H1 (cell line): ENCODE measurements at regions not wholly inside any gene's neighbourhood (a gene's known extent, or its start where the extent isn't known, plus 50 kb on each side); places are given as distances from the start of the nearest gene placed in this dataset.
A peak's percentile ranks its signal among the peaks of the same experiment; 100 is the strongest.

Source experiments
- CTCF ChIA-PET: fragments of 300-600 bp; sonication (Branson Sonifier 250); formaldehyde crosslinking; loops from one replicate; lab custom pipeline; 2021; ENCODE audit not compliant: partially characterized antibody; lab: Charles Lee
- POLR2A ChIA-PET: fragments of 300-600 bp; sonication (Branson Sonifier 250); formaldehyde crosslinking; loops from one replicate; lab custom pipeline; 2021; ENCODE audit warnings: inconsistent platforms; ENCODE audit not compliant: partially characterized antibody; lab: Charles Lee
- DNase-seq, 2 experiments: peaks; one replicate each; pipeline versions ENCODE4 v3.0.0 to v3.0.0-alpha.2; 2010 to 2022; ENCODE audit warnings: low spot score in 2 of 2, low read depth in 1 of 2, mixed read lengths in 1 of 2
- FAIRE-seq: peaks from 2 replicates; lab custom pipeline; 2011; peaks lifted over from hg19 to GRCh38; lab: Jason Lieb, UNC
- H2AFZ ChIP-seq: 2 replicates; pipeline ENCODE4 v1.8.1; 2012; ENCODE audit warnings: low read length, inconsistent platforms
- H2AK5ac ChIP-seq: 2 replicates; pipeline ENCODE4 v1.6.1; 2013; ENCODE audit warnings: low read depth, low read length
- H2BK120ac ChIP-seq: replicated peaks from 2 replicates; pipeline ENCODE3; 2013; ENCODE audit warnings: low read depth, low read length, inconsistent platforms
- H2BK12ac ChIP-seq: 2 replicates; pipeline ENCODE4 v1.6.1; 2013; ENCODE audit warnings: low read depth, low read length
- H2BK15ac ChIP-seq: 2 replicates; pipeline ENCODE4 v1.6.1; 2013; ENCODE audit warnings: low read length
- H2BK20ac ChIP-seq: 2 replicates; pipeline ENCODE4 v1.6.1; 2013; ENCODE audit warnings: low read length
- H2BK5ac ChIP-seq: 2 replicates; pipeline ENCODE4 v1.6.1; 2013; ENCODE audit warnings: low read depth, low read length
- H3K14ac ChIP-seq: 2 replicates; pipeline ENCODE4 v1.6.1; 2013; ENCODE audit warnings: inconsistent platforms; ENCODE audit not compliant: insufficient read length
- H3K18ac ChIP-seq: 2 replicates; pipeline ENCODE4 v1.6.1; 2013; ENCODE audit warnings: low read length; ENCODE audit errors: extremely low read depth
- H3K23ac ChIP-seq: 2 replicates; pipeline ENCODE4 v1.6.1; 2013; ENCODE audit warnings: inconsistent platforms; ENCODE audit not compliant: insufficient read length
- H3K23me2 ChIP-seq: 2 replicates; pipeline ENCODE4 v1.6.1; 2013; ENCODE audit warnings: low read depth, low read length
- H3K27ac ChIP-seq: 2 replicates; pipeline ENCODE4 v1.6.1; 2011; ENCODE audit warnings: low read depth, low read length, inconsistent platforms
- H3K27me3 ChIP-seq, 4 experiments: replicated peaks in 1 of 4; 1 replicate in 1 of 4; 2 replicates in 3 of 4; pipeline versions ENCODE4 v1.6.1 to v1.8.1; 2011 to 2013; ENCODE audit warnings: low read length in 3 of 4, mild to moderate bottlenecking in 3 of 4, inconsistent platforms in 2 of 4, mixed read lengths in 2 of 4, moderate library complexity in 1 of 4; ENCODE audit not compliant: control insufficient read depth in 3 of 4, insufficient read depth in 3 of 4; ENCODE audit errors: extremely low read depth in 1 of 4
- H3K36me3 ChIP-seq, 4 experiments: 2 replicates each; pipeline versions ENCODE4 v1.6.1 to v1.8.1; 2011 to 2013; ENCODE audit warnings: mild to moderate bottlenecking in 4 of 4, low read length in 3 of 4, moderate library complexity in 2 of 4, control low read depth in 1 of 4, inconsistent platforms in 1 of 4; ENCODE audit not compliant: insufficient read depth in 4 of 4, control insufficient read depth in 2 of 4
- H3K4ac ChIP-seq: replicated peaks from 2 replicates; pipeline ENCODE3; 2013; ENCODE audit warnings: low read length, low read depth, mixed read lengths, inconsistent platforms; ENCODE audit not compliant: insufficient read length
- H3K4me1 ChIP-seq, 4 experiments: replicated peaks in 1 of 4; 1 replicate in 1 of 4; 2 replicates in 3 of 4; pipeline versions ENCODE4 v1.6.1 to v1.8.1; 2011 to 2013; ENCODE audit warnings: low read length in 3 of 4, inconsistent platforms in 2 of 4, mixed read lengths in 1 of 4; ENCODE audit not compliant: insufficient read depth in 4 of 4, control insufficient read depth in 3 of 4
- H3K4me2 ChIP-seq, 2 experiments: 2 replicates each; pipeline versions ENCODE4 v1.6.1 to v1.8.1; 2011 to 2013; ENCODE audit warnings: low read depth in 2 of 2, low read length in 2 of 2, control low read depth in 1 of 2, inconsistent platforms in 1 of 2, mild to moderate bottlenecking in 1 of 2; ENCODE audit not compliant: insufficient read depth in 1 of 2
- H3K4me3 ChIP-seq, 4 experiments: fragments of 200-600, 300-600 bp in 1 of 4; sonication (generic), shearing (Covaris generic), sonication (Bioruptor Twin) in 1 of 4; 2 replicates each; pipeline versions ENCODE4 v1.5.1 to v1.8.1; 2011 to 2016; ENCODE audit warnings: low read length in 4 of 4, low read depth in 3 of 4, control low read depth in 2 of 4, inconsistent platforms in 2 of 4, mild to moderate bottlenecking in 2 of 4, mixed read lengths in 1 of 4, moderate library complexity in 1 of 4; ENCODE audit not compliant: insufficient read depth in 2 of 4; ENCODE audit errors: extremely low read depth in 1 of 4
- H3K56ac ChIP-seq: replicated peaks from 2 replicates; pipeline ENCODE3; 2013; ENCODE audit warnings: low read depth, mild to moderate bottlenecking, mixed read lengths, low read length, inconsistent platforms; ENCODE audit not compliant: insufficient read length
- H3K79me1 ChIP-seq: 2 replicates; pipeline ENCODE4 v1.6.1; 2013; ENCODE audit warnings: low read depth, low read length, control low read depth
- H3K79me2 ChIP-seq, 2 experiments: 2 replicates each; pipeline versions ENCODE4 v1.6.1 to v1.8.1; 2012 to 2013; ENCODE audit warnings: low read length in 2 of 2, mild to moderate bottlenecking in 2 of 2, inconsistent platforms in 1 of 2; ENCODE audit not compliant: insufficient read depth in 2 of 2, control insufficient read depth in 1 of 2
- H3K9ac ChIP-seq, 4 experiments: replicated peaks in 1 of 4; 1 replicate in 1 of 4; 2 replicates in 3 of 4; pipeline versions ENCODE4 v1.6.1 to v1.8.1; 2011 to 2013; ENCODE audit warnings: low read depth in 3 of 4, low read length in 3 of 4, control low read depth in 2 of 4, mild to moderate bottlenecking in 2 of 4, moderate library complexity in 2 of 4, inconsistent platforms in 1 of 4; ENCODE audit errors: extremely low read depth in 1 of 4
- H3K9me3 ChIP-seq, 2 experiments: 2 replicates each; pipeline versions ENCODE4 v1.6.1 to v1.8.1; 2012 to 2013; ENCODE audit warnings: mild to moderate bottlenecking in 2 of 2, moderate library complexity in 2 of 2, control low read depth in 1 of 2, inconsistent platforms in 1 of 2, low read depth in 1 of 2, low read length in 1 of 2, mixed read lengths in 1 of 2; ENCODE audit not compliant: insufficient read depth in 2 of 2
- H4K20me1 ChIP-seq, 2 experiments: replicated peaks in 1 of 2; 2 replicates each; pipeline versions ENCODE3 to v1.8.1; 2011 to 2013; ENCODE audit warnings: inconsistent platforms in 2 of 2, low read length in 2 of 2, mild to moderate bottlenecking in 1 of 2; ENCODE audit not compliant: insufficient read depth in 2 of 2, control insufficient read depth in 1 of 2
- H4K5ac ChIP-seq: 2 replicates; pipeline ENCODE4 v1.6.1; 2013; ENCODE audit warnings: low read length, low read depth, mixed read lengths, inconsistent platforms; ENCODE audit not compliant: insufficient read length
- H4K8ac ChIP-seq: 2 replicates; pipeline ENCODE4 v1.8.0; 2013; ENCODE audit warnings: mild to moderate bottlenecking, moderate library complexity, low read length, inconsistent platforms; ENCODE audit not compliant: insufficient read depth; ENCODE audit errors: extremely low read depth
- H4K91ac ChIP-seq: replicated peaks from 2 replicates; pipeline ENCODE3; 2013; ENCODE audit warnings: low read length, mixed read lengths, inconsistent platforms; ENCODE audit not compliant: insufficient read length
- BACH1 ChIP-seq: IDR thresholded peaks from 2 replicates; pipeline ENCODE4 v1.6.1; 2012; ENCODE audit warnings: low read length, improper control_type of control experiment
- EP300 ChIP-seq, 2 experiments: IDR thresholded peaks; 1 replicate in 1 of 2; 2 replicates in 1 of 2; pipeline ENCODE4 v1.6.1; 2011 to 2012; ENCODE audit warnings: low read depth in 2 of 2, low read length in 2 of 2, mild to moderate bottlenecking in 2 of 2, borderline replicate concordance in 1 of 2, inconsistent platforms in 1 of 2, moderate library complexity in 1 of 2
- HDAC2 ChIP-seq, 2 experiments: fragments of 300-600 bp in 1 of 2; sonication (generic) in 1 of 2; IDR thresholded peaks; 2 replicates each; pipeline ENCODE4 v1.6.1; 2011 to 2012; ENCODE audit warnings: low read depth in 2 of 2, low read length in 2 of 2, mild to moderate bottlenecking in 2 of 2, moderate library complexity in 2 of 2, borderline replicate concordance in 1 of 2, inconsistent platforms in 1 of 2
- JUN ChIP-seq: IDR thresholded peaks from 2 replicates; pipeline ENCODE4 v1.6.1; 2011; ENCODE audit warnings: low read depth, mild to moderate bottlenecking, improper control_type of control experiment, low read length
- MAFK ChIP-seq: IDR thresholded peaks from 2 replicates; pipeline ENCODE4 v1.6.1; 2012; ENCODE audit warnings: low read depth, mild to moderate bottlenecking, improper control_type of control experiment, low read length
- SP4 ChIP-seq: IDR thresholded peaks from 2 replicates; pipeline ENCODE4 v1.6.1; 2012; ENCODE audit warnings: low read length, inconsistent platforms
- WGBS, 2 experiments: shearing (Covaris generic) in 1 of 2; methylation state at CpG; one replicate each; pipeline versions ENCODE4 v1.1.6 to v1.1.7; 2013 to 2015; ENCODE audit warnings: low lambda C conversion rate in 2 of 2, mixed read lengths in 2 of 2, inconsistent platforms in 1 of 2, low coverage in 1 of 2, missing lambda C conversion rate in 1 of 2; ENCODE audit not compliant: insufficient replicate concordance in 2 of 2, insufficient coverage in 1 of 2, insufficient read length in 1 of 2; ENCODE audit errors: extremely low coverage in 1 of 2, missing lambda C conversion rate in 1 of 2; 5-methylcytosine and 5-hydroxymethylcytosine counted together

DNA sequence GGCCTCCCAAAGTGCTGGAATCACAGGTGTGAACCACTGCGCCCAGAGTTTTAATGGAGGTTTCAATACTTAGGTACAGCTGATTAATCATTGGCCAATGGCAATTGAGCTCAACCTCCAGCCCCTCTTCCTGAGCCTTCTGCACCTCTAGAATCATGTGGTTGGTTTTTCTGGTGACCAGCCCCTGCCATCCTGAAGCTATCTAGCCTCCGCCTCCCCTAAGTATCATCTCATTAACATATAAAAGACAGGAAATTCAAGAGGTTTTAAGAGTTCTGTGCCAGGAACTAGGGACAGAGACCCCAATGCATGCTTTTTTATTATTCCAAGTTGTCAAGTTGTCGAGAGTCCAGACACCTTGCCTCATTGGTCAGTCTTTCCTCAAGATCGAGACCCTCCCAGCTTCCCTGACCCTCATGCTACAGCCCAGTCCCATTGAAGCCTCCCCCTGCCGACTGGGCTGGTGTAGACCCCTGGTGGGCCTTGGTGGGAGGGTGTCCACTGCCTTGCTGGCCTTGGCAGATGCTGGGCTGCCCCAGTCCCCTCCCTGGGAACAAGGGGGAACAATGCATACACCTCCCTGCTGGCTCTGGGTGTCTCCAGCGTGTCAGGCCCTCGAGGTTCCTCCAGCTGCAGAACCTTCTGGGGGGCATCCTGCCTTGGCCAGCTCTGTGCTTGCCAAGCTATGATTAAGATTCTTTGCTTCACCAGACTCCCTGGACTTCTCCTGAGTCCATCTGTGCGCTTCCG is 148.0 kb downstream of the CTTN start:
- no peak overlapping the region for H2BK120ac ChIP-seq
- no peaks in the 10 kb centered on the region; a peak in 1 of 4 replicates for H3K9me3 ChIP-seq
- no peak overlapping the region for H3K14ac ChIP-seq
- H3K4me1 ChIP-seq = peaks cover 0 to 22% (median 17%) of the 10 kb centered on the region in 4 experiments; a peak in 6 of 7 replicates
- no peak overlapping the region for H4K5ac ChIP-seq
- no peak overlapping the region for H3K18ac ChIP-seq
- no peak overlapping the region for H2AK5ac ChIP-seq
- POLR2A ChIA-PET = interaction anchor here (1.9 kb wide), 1 partner anchor 23 kb away, joined by 5 read pairs; no protein-coding TSS in a partner anchor
- TF ChIP-seq SP4 (no peak), JUN (no peak), EP300 (IDR thresholded peaks at IDR 0.05; ENCODE audit: borderline replicate concordance in 1 of 2, low read depth in 2 of 2, low read length in 2 of 2) (no peak), BACH1 (no peak), MAFK (no peak), HDAC2 (IDR thresholded peaks at IDR 0.05; ENCODE audit: borderline replicate concordance in 1 of 2, low read depth in 2 of 2, low read length in 2 of 2) (no peak)
- TF ChIP-seq, all 59 proteins: peak for 0
- H2BK12ac ChIP-seq = peak overlapping the region; percentile 12; the same call in 1 of the 2 replicates
- FAIRE-seq (no peak), DNase-seq (no peak)
- H3K4ac ChIP-seq = peak overlapping the region; percentile 65
- peak overlapping the region; percentile 48; the same call in 1 of the 2 replicates for H2BK5ac ChIP-seq
- H3K23me2 ChIP-seq = no peaks in the 10 kb centered on the region
- no peaks in the 10 kb centered on the region for H3K79me2 ChIP-seq
- no peak overlapping the region for H3K23ac ChIP-seq
- H3K9ac ChIP-seq = no peak overlapping the region
- no peaks in the 10 kb centered on the region; a peak in 1 of 8 replicates for H3K36me3 ChIP-seq
- no peak overlapping the region for H3K4me3 ChIP-seq
- no peak overlapping the region for H2AFZ ChIP-seq
- H4K20me1 ChIP-seq = peaks cover 2 to 4% of the 10 kb centered on the region in 2 experiments
- 74% methylated on average over 9 of the region's 9 CpGs; no CpG with 5 or more reads in 1 of the 2 experiments for WGBS, 2 experiments
- no peak overlapping the region for H3K27ac ChIP-seq
- peak overlapping the region in 1 of 2 experiments; percentile 20; a peak in 2 of 4 replicates for H3K4me2 ChIP-seq
- peaks cover 6% of the 10 kb centered on the region; the same call in 1 of the 2 replicates for H3K79me1 ChIP-seq
- no peak overlapping the region for H3K56ac ChIP-seq
- no peaks in the 10 kb centered on the region for H3K27me3 ChIP-seq
- no peak overlapping the region for H4K8ac ChIP-seq
- CTCF ChIA-PET = interaction anchor here (0.5 to 2.3 kb wide), 21 partner anchors 9 to 398 kb away, joined by 3 to 11 read pairs (median 3); no protein-coding TSS in a partner anchor
- H2BK15ac ChIP-seq = no peak overlapping the region
- H4K91ac ChIP-seq = peak overlapping the region; percentile 41
- 0 out of 2 replicates have a peak overlapping the region, but pooled peaks have one; percentile 3 for H2BK20ac ChIP-seq
